Fibroblast of lung (primary cell): ENCODE measurements at regions not wholly inside any gene's neighbourhood (a gene's known extent, or its start where the extent isn't known, plus 50 kb on each side); places are given as distances from the start of the nearest gene placed in this dataset.

Experiments used
- DNase-seq, 2 donors: peaks; one replicate each; pipeline versions ENCODE4 v3.0.0 to v3.0.0-alpha.2; 2010; ENCODE audit warnings: low read depth in 2 of 2
- H2AFZ ChIP-seq: 2 replicates; pipeline ENCODE4 v1.5.1; 2012; ENCODE audit warnings: low read length, control low read depth, inconsistent platforms
- H3K27ac ChIP-seq: 2 replicates; pipeline ENCODE4 v1.5.1; 2011; ENCODE audit warnings: low read length, control low read depth; ENCODE audit not compliant: insufficient read depth
- H3K27me3 ChIP-seq: 2 replicates; pipeline ENCODE4 v1.5.1; 2011; ENCODE audit warnings: mild to moderate bottlenecking, low read length; ENCODE audit not compliant: control insufficient read depth, insufficient read depth
- H3K36me3 ChIP-seq: 2 replicates; pipeline ENCODE4 v1.5.1; 2011; ENCODE audit warnings: low read length; ENCODE audit not compliant: control insufficient read depth, insufficient read depth
- H3K4me1 ChIP-seq: 2 replicates; pipeline ENCODE4 v1.5.1; 2011; ENCODE audit warnings: low read length; ENCODE audit not compliant: control insufficient read depth, insufficient read depth; ENCODE audit errors: extremely low read depth
- H3K4me2 ChIP-seq: 2 replicates; pipeline ENCODE4 v1.5.1; 2011; ENCODE audit warnings: low read length, control low read depth; ENCODE audit not compliant: insufficient read depth; ENCODE audit errors: extremely low read depth
- H3K4me3 ChIP-seq, 4 experiments: fragments of 200-600 bp in 1 of 4; sonication (generic) in 1 of 4; replicated peaks in 1 of 4; 2 replicates each; pipeline ENCODE4 v1.5.1; 2011 to 2016; ENCODE audit warnings: low read length in 4 of 4, low read depth in 3 of 4, mild to moderate bottlenecking in 3 of 4, control low read depth in 2 of 4, inconsistent platforms in 1 of 4, mixed read lengths in 1 of 4; ENCODE audit not compliant: insufficient read depth in 1 of 4; ENCODE audit errors: control extremely low read depth in 1 of 4
- H3K79me2 ChIP-seq: 2 replicates; pipeline ENCODE4 v1.5.1; 2012; ENCODE audit warnings: mild to moderate bottlenecking, low read length, inconsistent platforms; ENCODE audit not compliant: control insufficient read depth, insufficient read depth
- H3K9ac ChIP-seq: 2 replicates; pipeline ENCODE4 v1.5.1; 2011; ENCODE audit warnings: mild to moderate bottlenecking, low read length, control low read depth; ENCODE audit not compliant: insufficient read depth
- H3K9me3 ChIP-seq: 2 replicates; pipeline ENCODE4 v1.5.1; 2012; ENCODE audit warnings: low read depth, low read length; ENCODE audit not compliant: control insufficient read depth, insufficient read depth
- H4K20me1 ChIP-seq: 2 replicates; pipeline ENCODE4 v1.5.1; 2011; ENCODE audit warnings: low read length; ENCODE audit not compliant: control insufficient read depth, insufficient read depth; ENCODE audit errors: extremely low read depth
- EZH2 ChIP-seq: IDR thresholded peaks from 2 replicates; pipeline ENCODE4 v1.5.1; 2012; ENCODE audit warnings: low read length, control low read depth, mild to moderate bottlenecking; ENCODE audit errors: missing control alignments
- TF ChIP-seq, protein P1 (sequence below), 2 donors: IDR thresholded peaks in 1 of 2; conservative IDR thresholded peaks in 1 of 2; 1 replicate in 1 of 2; 2 replicates in 1 of 2; pipeline ENCODE4 v1.5.1; 2011 to 2012; ENCODE audit warnings: low read length in 2 of 2, control low read depth in 1 of 2, inconsistent platforms in 1 of 2, low read depth in 1 of 2, mild to moderate bottlenecking in 1 of 2

DNA sequence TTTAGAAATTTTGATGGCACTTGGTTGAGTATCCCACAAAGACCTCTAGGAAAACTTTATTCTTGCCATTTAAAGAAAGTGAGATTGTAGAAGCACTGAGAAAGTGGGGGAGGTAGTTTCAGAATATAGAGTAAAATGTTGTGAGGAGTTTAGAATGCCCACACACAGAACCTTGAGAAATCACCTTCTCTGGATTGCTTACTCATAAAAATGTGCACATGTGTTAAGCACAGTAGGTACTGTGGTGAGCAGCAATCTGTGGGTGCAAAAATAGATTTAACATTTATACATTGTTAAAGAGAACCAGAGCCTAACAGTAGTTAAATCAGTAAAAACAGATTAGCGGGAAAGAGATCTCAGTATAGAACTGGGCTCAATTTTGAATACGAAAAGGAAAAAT, 201.2 kb upstream of the NWD2 start:
- Histone ChIP-seq H3K9me3 (no peaks in the 10 kb centered on the region), H3K4me3 (no peak overlapping the region), H3K4me2 (no peak overlapping the region), H3K27ac (no peak overlapping the region), H3K79me2 (no peaks in the 10 kb centered on the region), H3K27me3 (no peaks in the 10 kb centered on the region), H3K4me1 (no peaks in the 10 kb centered on the region), H3K36me3 (no peaks in the 10 kb centered on the region), H3K9ac (no peak overlapping the region), H2AFZ (no peak overlapping the region), H4K20me1 (no peaks in the 10 kb centered on the region)
- no peak for DNase-seq
- TF ChIP-seq EZH2, result no peak
- TF ChIP-seq, protein P1, sequence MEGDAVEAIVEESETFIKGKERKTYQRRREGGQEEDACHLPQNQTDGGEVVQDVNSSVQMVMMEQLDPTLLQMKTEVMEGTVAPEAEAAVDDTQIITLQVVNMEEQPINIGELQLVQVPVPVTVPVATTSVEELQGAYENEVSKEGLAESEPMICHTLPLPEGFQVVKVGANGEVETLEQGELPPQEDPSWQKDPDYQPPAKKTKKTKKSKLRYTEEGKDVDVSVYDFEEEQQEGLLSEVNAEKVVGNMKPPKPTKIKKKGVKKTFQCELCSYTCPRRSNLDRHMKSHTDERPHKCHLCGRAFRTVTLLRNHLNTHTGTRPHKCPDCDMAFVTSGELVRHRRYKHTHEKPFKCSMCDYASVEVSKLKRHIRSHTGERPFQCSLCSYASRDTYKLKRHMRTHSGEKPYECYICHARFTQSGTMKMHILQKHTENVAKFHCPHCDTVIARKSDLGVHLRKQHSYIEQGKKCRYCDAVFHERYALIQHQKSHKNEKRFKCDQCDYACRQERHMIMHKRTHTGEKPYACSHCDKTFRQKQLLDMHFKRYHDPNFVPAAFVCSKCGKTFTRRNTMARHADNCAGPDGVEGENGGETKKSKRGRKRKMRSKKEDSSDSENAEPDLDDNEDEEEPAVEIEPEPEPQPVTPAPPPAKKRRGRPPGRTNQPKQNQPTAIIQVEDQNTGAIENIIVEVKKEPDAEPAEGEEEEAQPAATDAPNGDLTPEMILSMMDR (conservative IDR thresholded peaks at IDR 0.05 in 1 of 2, IDR thresholded peaks at IDR 0.05 in 1 of 2; ENCODE audit: low read depth in 1 of 2, low read length in 2 of 2), result no peak

DNA sequence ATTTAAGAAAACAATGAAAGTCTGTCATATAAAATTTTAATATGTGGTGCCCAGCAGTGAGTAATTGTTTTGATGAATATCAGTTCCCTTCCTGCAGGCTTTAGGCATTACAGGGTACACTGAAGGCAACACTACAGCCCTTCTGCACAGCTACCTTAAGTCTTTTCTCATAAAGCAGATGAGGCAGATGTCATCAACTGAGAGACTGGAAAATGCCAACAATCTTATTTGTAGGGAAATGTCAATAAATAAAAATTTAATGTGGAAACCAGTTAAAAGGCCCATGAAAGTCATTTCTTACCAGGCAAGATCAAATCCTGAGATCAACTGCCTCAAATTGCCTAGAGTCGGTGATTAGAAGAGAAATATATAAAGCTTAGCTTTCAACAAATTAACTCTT, 193.4 kb upstream of the NWD2 start:
- Histone ChIP-seq H3K9me3 (no peaks in the 10 kb centered on the region), H3K27me3 (no peaks in the 10 kb centered on the region), H3K4me2 (no peak overlapping the region), H3K9ac (no peak overlapping the region), H2AFZ (no peak overlapping the region), H3K79me2 (no peaks in the 10 kb centered on the region), H3K4me1 (no peaks in the 10 kb centered on the region), H3K4me3 (no peak overlapping the region), H3K27ac (no peak overlapping the region), H4K20me1 (no peaks in the 10 kb centered on the region), H3K36me3 (no peaks in the 10 kb centered on the region)
- no peak for DNase-seq
- no peak for TF ChIP-seq EZH2
- TF ChIP-seq, protein P1 (conservative IDR thresholded peaks at IDR 0.05 in 1 of 2, IDR thresholded peaks at IDR 0.05 in 1 of 2; ENCODE audit: low read depth in 1 of 2, low read length in 2 of 2), result no peak

DNA sequence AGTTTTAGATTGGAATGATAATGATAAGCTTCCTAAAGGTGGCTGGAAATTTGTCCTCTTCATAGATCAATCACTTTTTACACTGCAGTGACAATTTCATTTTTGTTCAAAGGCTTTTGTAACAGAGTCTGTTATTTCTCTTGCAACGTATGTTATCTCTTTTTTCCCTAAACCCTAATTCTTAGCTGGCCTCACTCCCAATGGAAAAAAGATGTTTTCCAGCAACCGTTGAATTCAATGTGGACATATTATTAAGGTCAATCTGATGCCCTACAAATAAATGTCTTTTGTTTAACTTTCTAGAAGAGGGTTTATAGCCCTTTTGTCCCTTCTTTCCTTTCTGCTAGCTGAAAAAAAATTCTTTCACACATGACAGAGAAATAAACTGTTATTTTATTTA, 192.7 kb upstream of the NWD2 start:
- no peak overlapping the region for H3K27ac ChIP-seq
- H4K20me1 ChIP-seq, result no peaks in the 10 kb centered on the region
- no peak for DNase-seq
- H3K9ac ChIP-seq, result no peak overlapping the region
- H3K36me3 ChIP-seq, result no peaks in the 10 kb centered on the region
- no peaks in the 10 kb centered on the region for H3K27me3 ChIP-seq
- TF ChIP-seq, protein P1 (conservative IDR thresholded peaks at IDR 0.05 in 1 of 2, IDR thresholded peaks at IDR 0.05 in 1 of 2; ENCODE audit: low read depth in 1 of 2, low read length in 2 of 2), result no peak
- TF ChIP-seq EZH2, result no peak
- no peak overlapping the region for H3K4me2 ChIP-seq
- no peaks in the 10 kb centered on the region for H3K79me2 ChIP-seq
- H3K4me3 ChIP-seq, result no peak overlapping the region
- H3K9me3 ChIP-seq, result no peaks in the 10 kb centered on the region
- no peak overlapping the region for H2AFZ ChIP-seq
- H3K4me1 ChIP-seq, result no peaks in the 10 kb centered on the region
